ENCODE measurements at regions not wholly inside any gene's neighbourhood (a gene's known extent, or its start where the extent isn't known, plus 50 kb on each side); places are given as distances from the start of the nearest gene placed in this dataset.

- H3K27ac ChIP-seq, result no peak overlapping the region
- no peaks in the 10 kb centered on the region for H3K27me3 ChIP-seq
- H3K4me3 ChIP-seq, result no peak overlapping the region
- no peaks in the 10 kb centered on the region for H3K36me3 ChIP-seq
- 44% methylated on average over 5 of the region's 5 CpGs for WGBS
- no peak for DNase-seq (ENCODE audit: low spot score in 2 of 2)
- no peaks in the 10 kb centered on the region for H3K4me1 ChIP-seq
- no peaks in the 10 kb centered on the region for H3K9me3 ChIP-seq
- no peak for TF ChIP-seq CTCF (IDR thresholded peaks at IDR 0.05)
- no peak for TF ChIP-seq EP300 (IDR thresholded peaks at IDR 0.05)
- TF ChIP-seq POLR2AphosphoS5 (IDR thresholded peaks at IDR 0.05), result no peak
- no peak for TF ChIP-seq POLR2A (IDR thresholded peaks at IDR 0.05)
These were observed 59.0 kb upstream of the PLCL2 start for GRCh38 chr3:16825617-16826204.

- WGBS, result 38% methylated on average over 3 of the region's 3 CpGs
- DNase-seq (ENCODE audit: low spot score in 2 of 2), result no peak
- Histone ChIP-seq H3K27me3 (no peaks in the 10 kb centered on the region), H3K9me3 (no peaks in the 10 kb centered on the region), H3K27ac (no peak overlapping the region), H3K4me3 (no peak overlapping the region), H3K36me3 (no peaks in the 10 kb centered on the region), H3K4me1 (no peaks in the 10 kb centered on the region)
- no peak for TF ChIP-seq CTCF (IDR thresholded peaks at IDR 0.05)
- TF ChIP-seq POLR2A (IDR thresholded peaks at IDR 0.05), result no peak
- no peak for TF ChIP-seq POLR2AphosphoS5 (IDR thresholded peaks at IDR 0.05)
- no peak for TF ChIP-seq EP300 (IDR thresholded peaks at IDR 0.05)
These were observed 55.9 kb upstream of the PLCL2 start for GRCh38 chr3:16828815-16829214.

- Histone ChIP-seq H3K9me3 (no peaks in the 10 kb centered on the region), H3K27me3 (no peaks in the 10 kb centered on the region), H3K4me3 (no peak overlapping the region), H3K27ac (no peak overlapping the region), H3K36me3 (no peaks in the 10 kb centered on the region), H3K4me1 (no peaks in the 10 kb centered on the region)
- WGBS, result 85% methylated on average over 4 of the region's 4 CpGs
- DNase-seq (ENCODE audit: low spot score in 2 of 2), result no peak
- TF ChIP-seq POLR2A (IDR thresholded peaks at IDR 0.05), result no peak
- TF ChIP-seq CTCF (IDR thresholded peaks at IDR 0.05), result no peak
- no peak for TF ChIP-seq POLR2AphosphoS5 (IDR thresholded peaks at IDR 0.05)
These were observed 52.9 kb upstream of the PLCL2 start for GRCh38 chr3:16831846-16832245.

- DNase-seq (ENCODE audit: low spot score in 2 of 2), result no peak
- Histone ChIP-seq H3K4me1 (no peaks in the 10 kb centered on the region), H3K27me3 (no peaks in the 10 kb centered on the region), H3K27ac (no peak overlapping the region), H3K36me3 (no peaks in the 10 kb centered on the region), H3K9me3 (no peaks in the 10 kb centered on the region), H3K4me3 (no peak overlapping the region)
- no peak for TF ChIP-seq POLR2A (IDR thresholded peaks at IDR 0.05)
- no peak for TF ChIP-seq EP300 (IDR thresholded peaks at IDR 0.05)
- no peak for TF ChIP-seq CTCF (IDR thresholded peaks at IDR 0.05)
- TF ChIP-seq POLR2AphosphoS5 (IDR thresholded peaks at IDR 0.05), result no peak
- WGBS, result 93% methylated on average over 4 of the region's 4 CpGs
These were observed 50.5 kb upstream of the PLCL2 start for GRCh38 chr3:16834214-16834613.

GRCh38 chr3:16834753-16835152 lies 50.0 kb upstream of the PLCL2 start:
- Histone ChIP-seq H3K36me3 (no peaks in the 10 kb centered on the region), H3K27me3 (no peaks in the 10 kb centered on the region), H3K27ac (no peak overlapping the region), H3K9me3 (no peaks in the 10 kb centered on the region), H3K4me3 (no peak overlapping the region), H3K4me1 (no peaks in the 10 kb centered on the region)
- no peak for DNase-seq (ENCODE audit: low spot score in 2 of 2)
- TF ChIP-seq POLR2AphosphoS5 (IDR thresholded peaks at IDR 0.05) (no peak), POLR2A (IDR thresholded peaks at IDR 0.05) (no peak), EP300 (IDR thresholded peaks at IDR 0.05) (no peak), CTCF (IDR thresholded peaks at IDR 0.05) (no peak)
- 100% methylated on average over 2 of the region's 2 CpGs for WGBS
